GM19395 (cell line): ENCODE measurements at regions not wholly inside any gene's neighbourhood (a gene's known extent, or its start where the extent isn't known, plus 50 kb on each side); places are given as distances from the start of the nearest gene placed in this dataset.

Experiments
- ATAC-seq: cut with Tn5 transposase; IDR thresholded peaks from one replicate; pipeline ENCODE4 v1.9.1; 2021; ENCODE audit warnings: mild to moderate bottlenecking, moderate library complexity; ENCODE audit not compliant: unreplicated experiment

GRCh38 chrX:30951003-30951402 is 61.9 kb upstream of the TAB3 start:
- ATAC-seq: no peak

DNA sequence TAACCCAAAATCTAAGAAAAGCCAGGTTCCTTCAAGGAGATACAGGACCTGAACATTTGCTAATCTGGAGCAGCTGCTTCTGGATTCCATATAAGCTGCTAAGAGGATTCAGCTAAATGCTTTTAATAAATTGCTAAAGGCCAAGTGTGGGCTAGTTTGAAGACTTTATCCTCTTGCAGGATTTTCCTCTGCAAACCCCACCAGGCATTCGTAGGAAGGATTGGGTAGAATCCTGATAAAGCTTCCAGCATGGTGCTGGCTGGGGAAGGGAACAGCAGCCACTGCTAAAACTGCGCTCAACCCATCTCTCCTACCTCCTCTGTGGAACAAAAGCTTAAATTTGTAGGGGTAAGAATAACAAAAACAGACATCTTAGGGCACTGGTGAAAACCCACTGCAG is 61.3 kb upstream of the TAB3 start:
- no peak for ATAC-seq

DNA sequence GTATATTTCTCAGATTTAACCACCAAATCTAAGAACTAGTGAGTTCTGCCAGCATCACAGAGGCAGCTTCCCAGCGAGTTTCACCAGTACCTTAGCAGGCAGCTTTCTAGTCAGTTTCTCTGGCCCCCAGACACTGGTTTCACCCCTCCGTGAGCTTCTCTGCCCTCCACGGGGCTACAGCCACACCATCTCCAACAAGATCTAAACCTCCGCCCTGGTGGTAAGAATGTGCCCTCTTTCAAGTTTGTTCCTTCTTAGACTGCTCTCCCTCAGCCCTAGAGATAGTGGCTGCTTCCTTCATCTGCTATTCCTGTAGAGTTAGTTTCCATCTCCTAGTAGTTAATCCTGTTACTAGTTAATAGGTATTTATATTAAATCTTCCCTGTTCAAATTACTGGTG is 60.5 kb upstream of the TAB3 start:
- no peak for ATAC-seq

GRCh38 chrX:30948626-30949025 is 59.6 kb upstream of the TAB3 start:
- ATAC-seq: no peak

DNA sequence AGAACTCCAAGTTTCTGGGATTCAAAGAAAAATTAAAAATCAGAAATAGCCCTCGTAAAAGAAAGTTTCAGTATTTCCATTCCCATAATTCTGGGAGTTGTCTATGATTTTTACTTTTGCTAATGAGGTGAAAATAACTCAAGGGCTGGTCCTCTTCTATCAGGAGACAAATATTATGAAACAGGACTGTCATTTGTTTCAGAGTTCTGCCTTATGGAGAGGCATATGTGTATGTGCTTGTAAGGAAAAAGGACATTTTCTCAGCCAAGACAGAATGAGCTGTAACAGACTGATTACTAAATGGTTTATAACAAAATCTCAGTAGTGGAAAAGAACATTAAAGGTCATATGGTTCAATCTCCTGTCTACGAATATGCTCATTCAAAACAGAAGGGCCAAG is 59.0 kb upstream of the TAB3 start:
- no peak for ATAC-seq

- no peak for ATAC-seq
Measured at GRCh38 chrX:30943984-30944383, 54.9 kb upstream of the TAB3 start.

DNA sequence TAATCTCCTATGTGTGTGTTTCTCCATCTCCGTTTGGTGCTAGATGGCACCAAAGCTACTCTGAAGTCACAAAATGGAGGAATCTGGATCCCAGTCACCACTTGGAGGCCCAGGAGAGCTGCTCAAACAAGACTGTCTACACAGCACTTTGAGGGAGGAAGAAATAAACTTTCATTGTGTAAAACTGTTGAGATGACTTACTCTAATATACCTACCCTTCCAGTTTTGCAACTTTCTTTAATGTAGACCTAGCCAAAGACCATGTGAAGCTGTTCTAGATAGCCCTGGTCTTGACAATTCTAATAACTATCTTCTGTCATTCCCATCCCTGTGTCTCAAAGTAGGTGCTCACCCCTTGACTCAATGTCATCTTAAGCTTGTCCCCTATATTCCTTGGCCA is 52.8 kb upstream of the TAB3 start:
- no peak for ATAC-seq

GRCh38 chrX:30939928-30940327 is 50.9 kb upstream of the TAB3 start:
- ATAC-seq: no peak
